Motor neuron (in vitro differentiated cells): ENCODE measurements at regions not wholly inside any gene's neighbourhood (a gene's known extent, or its start where the extent isn't known, plus 50 kb on each side); places are given as distances from the start of the nearest gene placed in this dataset.
A peak's percentile ranks its signal among the peaks of the same experiment; 100 is the strongest.

Source experiments
- ATAC-seq, 8 experiments: fragments of 200-7000 bp; cut with Tn5 transposase; replicated peaks in 6 of 8; 2 replicates each; pipeline ENCODE4 v1.8.0; 2021; ENCODE audit warnings: mild to moderate bottlenecking in 8 of 8, moderate library complexity in 8 of 8
- H3K27ac ChIP-seq, 2 donors: fragments of 250-450 bp; sonication (Bioruptor Pico); 2 replicates each; pipeline ENCODE4 v1.9.0; 2021; ENCODE audit warnings: antibody characterized with exemption in 2 of 2, mild to moderate bottlenecking in 2 of 2, moderate library complexity in 1 of 2
- H3K4me1 ChIP-seq, 2 donors: fragments of 250-450 bp; sonication (Bioruptor Pico); replicated peaks in 1 of 2; 2 replicates each; pipeline ENCODE4 v1.6.1; 2021; ENCODE audit warnings: antibody characterized with exemption in 2 of 2, mild to moderate bottlenecking in 2 of 2, moderate library complexity in 1 of 2
- H3K4me3 ChIP-seq, 5 donors: fragments of 250-450 bp; sonication (Bioruptor Pico); 2 replicates each; pipeline ENCODE4 v1.9.0; 2021; ENCODE audit warnings: antibody characterized with exemption in 5 of 5, mild to moderate bottlenecking in 5 of 5, moderate library complexity in 4 of 5
- WGBS, 10 experiments: fragments of 450-650 bp; shearing (Covaris generic); methylation state at CpG; one replicate each; pipeline ENCODE4 v1.0.0; 2022; 5-methylcytosine and 5-hydroxymethylcytosine counted together
- in situ Hi-C, 9 experiments: fragments of 400-800 bp; cut with MboI; loops; one replicate each; pipeline ENCODE4 v1.15.0; 2021; ENCODE audit warnings: low sequenced_read_pairs in 9 of 9, low pct_unique_long_range_greater_than_20kb in 2 of 9; ENCODE audit not compliant: unreplicated experiment in 9 of 9

GRCh38 chr18:64208516-64208915, 59.6 kb upstream of the LINC00305 start:
- Histone ChIP-seq H3K4me3 (no peak overlapping the region), H3K27ac (no peak overlapping the region), H3K4me1 (peaks cover 3 to 6% of the 10 kb centered on the region in 2 donors)
- no peak for ATAC-seq
- 0 to 100% (median 86%) methylated on average over 1 to 6 of the region's 8 CpGs; no CpG with 5 or more reads in 4 of the 10 experiments for WGBS, 10 experiments
- in situ Hi-C loops: no loop called here

GRCh38 chr18:64207820-64208219, 58.9 kb upstream of the LINC00305 start:
- H3K4me3 ChIP-seq: no peak overlapping the region
- in situ Hi-C loops: no loop called here
- no peak for ATAC-seq
- H3K4me1 ChIP-seq: peaks cover 5 to 6% of the 10 kb centered on the region in 2 donors
- no peak overlapping the region for H3K27ac ChIP-seq
- WGBS, 10 experiments: 14 to 100% (median 93%) methylated on average over 1 to 5 of the region's 5 CpGs; no CpG with 5 or more reads in 1 of the 10 experiments

GRCh38 chr18:64203295-64203694, 54.4 kb upstream of the LINC00305 start:
- in situ Hi-C loops: no loop called here
- peaks cover 4 to 12% of the 10 kb centered on the region in 2 donors for H3K4me1 ChIP-seq
- H3K4me3 ChIP-seq: no peak overlapping the region
- H3K27ac ChIP-seq: no peak overlapping the region
- 0 to 100% (median 51%) methylated on average over 1 to 3 of the region's 3 CpGs; no CpG with 5 or more reads in 2 of the 10 experiments for WGBS, 10 experiments
- ATAC-seq: no peak

- WGBS, 10 experiments: 0 to 83% (median 53%) methylated on average over 1 to 7 of the region's 7 CpGs
- Histone ChIP-seq H3K27ac (no peak overlapping the region), H3K4me1 (peaks cover 4 to 12% of the 10 kb centered on the region in 2 donors), H3K4me3 (no peak overlapping the region)
- peak in 3 of 8 experiments; percentile 24 to 38 (median 33) for ATAC-seq
- in situ Hi-C loops: no loop called here
Measured at GRCh38 chr18:64202863-64203262, 54.0 kb upstream of the LINC00305 start.

- no peak for ATAC-seq
- H3K4me1 ChIP-seq: peaks cover 4 to 12% of the 10 kb centered on the region in 2 donors
- in situ Hi-C loops: no loop called here
- no peak overlapping the region for H3K27ac ChIP-seq
- no peak overlapping the region for H3K4me3 ChIP-seq
- WGBS, 10 experiments: 0 to 70% (median 20%) methylated on average over 1 to 6 of the region's 6 CpGs; no CpG with 5 or more reads in 1 of the 10 experiments
Measured at GRCh38 chr18:64202210-64202836, 53.4 kb upstream of the LINC00305 start.

- no peak for ATAC-seq
- Histone ChIP-seq H3K4me3 (no peak overlapping the region), H3K27ac (no peak overlapping the region), H3K4me1 (peaks cover 4 to 12% of the 10 kb centered on the region in 2 donors)
- WGBS, 10 experiments: 0 to 100% (median 86%) methylated on average over 1 to 2 of the region's 2 CpGs; no CpG with 5 or more reads in 1 of the 10 experiments
- in situ Hi-C loops: no loop called here
Measured at GRCh38 chr18:64201781-64202180, 52.9 kb upstream of the LINC00305 start.

- Histone ChIP-seq H3K27ac (no peak overlapping the region), H3K4me1 (peaks cover 4 to 12% of the 10 kb centered on the region in 2 donors), H3K4me3 (no peak overlapping the region)
- in situ Hi-C loops: no loop called here
- WGBS, 10 experiments: 0 to 100% (median 50%) methylated on average over 1 of the region's 1 CpG; no CpG with 5 or more reads in 4 of the 10 experiments
- no peak for ATAC-seq
Measured at GRCh38 chr18:64199581-64199980, 50.7 kb upstream of the LINC00305 start.
